ENCODE measurements at regions not wholly inside any gene's neighbourhood (a gene's known extent, or its start where the extent isn't known, plus 50 kb on each side); places are given as distances from the start of the nearest gene placed in this dataset.

GRCh38 chr2:62334009-62334408 is 138.1 kb downstream of the B3GNT2 start:
- no peak overlapping the region for H3K4me3 ChIP-seq (ENCODE audit: low read depth, low read length)
- no peak for DNase-seq (ENCODE audit: low read depth)
- TF ChIP-seq CTCF (IDR thresholded peaks at IDR 0.05; ENCODE audit: insufficient read depth, low read length) = no peak

GRCh38 chr2:62330959-62331358 is 135.0 kb downstream of the B3GNT2 start:
- no peak for TF ChIP-seq CTCF (IDR thresholded peaks at IDR 0.05; ENCODE audit: insufficient read depth, low read length)
- no peak overlapping the region for H3K4me3 ChIP-seq (ENCODE audit: low read depth, low read length)

GRCh38 chr2:62329797-62330196 is 133.9 kb downstream of the B3GNT2 start:
- no peak overlapping the region for H3K4me3 ChIP-seq (ENCODE audit: low read depth, low read length)
- TF ChIP-seq CTCF (IDR thresholded peaks at IDR 0.05; ENCODE audit: insufficient read depth, low read length) = no peak
- no peak for DNase-seq (ENCODE audit: low read depth)

More at GRCh38 chr2:62330959-62331358, 135.0 kb downstream of the B3GNT2 start:
- DNase-seq (ENCODE audit: low read depth) = no peak

GRCh38 chr2:62326735-62327134 is 130.8 kb downstream of the B3GNT2 start:
- DNase-seq (ENCODE audit: low read depth) = no peak
- no peak for TF ChIP-seq CTCF (IDR thresholded peaks at IDR 0.05; ENCODE audit: insufficient read depth, low read length)
- H3K4me3 ChIP-seq (ENCODE audit: low read depth, low read length) = no peak overlapping the region

GRCh38 chr2:62325398-62325797 is 129.5 kb downstream of the B3GNT2 start:
- DNase-seq (ENCODE audit: low read depth) = no peak
- no peak for TF ChIP-seq CTCF (IDR thresholded peaks at IDR 0.05; ENCODE audit: insufficient read depth, low read length)

GRCh38 chr2:62321380-62322289 is 125.7 kb downstream of the B3GNT2 start:
- no peak for DNase-seq (ENCODE audit: low read depth)
- TF ChIP-seq CTCF (IDR thresholded peaks at IDR 0.05; ENCODE audit: insufficient read depth, low read length) = no peak
- no peak overlapping the region for H3K4me3 ChIP-seq (ENCODE audit: low read depth, low read length)

More at GRCh38 chr2:62325398-62325797, 129.5 kb downstream of the B3GNT2 start:
- H3K4me3 ChIP-seq (ENCODE audit: low read depth, low read length) = no peak overlapping the region

All from fibroblast of the aortic adventitia (primary cell).